HCT116 (cell line): ENCODE measurements at regions not wholly inside any gene's neighbourhood (a gene's known extent, or its start where the extent isn't known, plus 50 kb on each side); places are given as distances from the start of the nearest gene placed in this dataset.

ENCODE experiments used
- CTCF ChIP-seq, 3 experiments: fragments of 200-600 bp in 1 of 3; sonication (generic) in 1 of 3; IDR thresholded peaks in 2 of 3; conservative IDR thresholded peaks in 1 of 3; 2 replicates each; pipeline ENCODE4 v1.5.1; 2012 to 2017; ENCODE audit warnings: low read depth in 2 of 3, low read length in 2 of 3, antibody characterized with exemption in 1 of 3, borderline replicate concordance in 1 of 3, control low read depth in 1 of 3, mild to moderate bottlenecking in 1 of 3, mixed read lengths in 1 of 3, mixed run types in 1 of 3, moderate library complexity in 1 of 3; ENCODE audit not compliant: insufficient read depth in 1 of 3
- POLR2AphosphoS5 ChIP-seq: IDR thresholded peaks from 2 replicates; pipeline ENCODE4 v1.6.1; 2011; ENCODE audit warnings: mild to moderate bottlenecking, low read depth, low read length, moderate library complexity
- SRF ChIP-seq: IDR thresholded peaks from 2 replicates; pipeline ENCODE4 v1.6.1; 2012; ENCODE audit warnings: low read depth

DNA sequence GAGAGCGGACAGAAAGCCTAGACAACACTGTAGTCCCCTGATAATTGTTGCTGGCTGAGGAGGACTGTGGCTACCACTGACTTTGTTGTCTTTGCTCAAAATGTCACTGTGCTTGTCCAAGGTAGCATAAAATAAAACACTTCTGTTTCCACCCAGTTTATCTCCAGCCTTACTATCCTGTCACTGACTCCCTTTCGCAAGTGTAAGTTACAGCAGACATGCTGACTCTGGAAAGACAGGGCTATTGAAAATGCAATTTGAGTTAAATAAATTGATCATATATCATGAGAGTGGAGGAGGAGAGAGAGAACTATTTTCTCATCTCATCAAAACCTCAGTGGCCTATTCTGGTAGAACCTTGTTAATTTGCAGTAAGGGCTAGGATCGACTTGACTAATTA is 138.0 kb upstream of the KIRREL3 start:
- TF ChIP-seq SRF (no peak), CTCF (IDR thresholded peaks at IDR 0.05 in 2 of 3, conservative IDR thresholded peaks at IDR 0.05 in 1 of 3; ENCODE audit: borderline replicate concordance in 1 of 3, insufficient read depth in 1 of 3, low read depth in 2 of 3, low read length in 2 of 3) (no peak), POLR2AphosphoS5 (no peak)
